Stimulated activated CD4-positive, alpha-beta T cell treated with anti-CD3 and anti-CD28 coated beads, Interleukin-15, amount 100 ng/mL, for 24 hours (primary cell): ENCODE measurements at regions not wholly inside any gene's neighbourhood (a gene's known extent, or its start where the extent isn't known, plus 50 kb on each side); places are given as distances from the start of the nearest gene placed in this dataset.
"Not testable (repeated sequence)": the region's sequence is repeated elsewhere in the genome, so short reads cannot be mapped to it uniquely, and the experiment has no call there.

Source experiments
- DNase-seq: peaks from one replicate; pipeline ENCODE4 v3.0.0-alpha.2; 2020

DNA sequence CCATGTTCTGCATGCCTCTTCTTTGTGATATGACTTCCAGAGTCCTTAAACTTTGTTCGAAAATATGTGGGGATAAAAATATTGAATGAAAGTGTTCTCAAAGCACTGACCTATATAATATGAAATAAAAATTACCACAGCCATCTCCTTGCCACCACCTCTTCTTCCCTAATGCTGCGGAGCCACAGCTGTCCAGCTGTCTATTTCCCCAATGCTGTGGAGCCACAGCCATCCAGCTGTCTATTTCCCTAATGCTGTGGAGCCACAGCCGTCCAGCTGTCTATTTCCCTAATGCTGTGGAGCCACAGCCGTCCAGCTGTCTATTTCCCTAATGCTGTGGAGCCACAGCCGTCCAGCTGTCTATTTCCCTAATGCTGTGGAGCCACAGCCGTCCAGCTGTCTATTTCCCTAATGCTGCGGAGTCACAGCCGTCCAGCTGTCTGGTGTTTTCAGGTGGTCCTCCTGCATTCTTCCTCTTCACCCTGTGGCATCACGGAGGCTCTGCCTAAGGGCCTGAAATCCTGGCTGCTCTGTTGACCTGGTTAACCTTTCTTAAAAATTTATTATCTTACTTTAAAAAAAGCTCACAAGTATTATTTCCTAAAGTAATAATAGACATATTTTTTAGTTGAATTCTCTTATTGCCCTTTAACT, 266.1 kb upstream of the MEX3C start:
- DNase-seq: no peak

GRCh38 chr18:51478908-51479307, 281.4 kb upstream of the MEX3C start:
- DNase-seq: no peak

DNA sequence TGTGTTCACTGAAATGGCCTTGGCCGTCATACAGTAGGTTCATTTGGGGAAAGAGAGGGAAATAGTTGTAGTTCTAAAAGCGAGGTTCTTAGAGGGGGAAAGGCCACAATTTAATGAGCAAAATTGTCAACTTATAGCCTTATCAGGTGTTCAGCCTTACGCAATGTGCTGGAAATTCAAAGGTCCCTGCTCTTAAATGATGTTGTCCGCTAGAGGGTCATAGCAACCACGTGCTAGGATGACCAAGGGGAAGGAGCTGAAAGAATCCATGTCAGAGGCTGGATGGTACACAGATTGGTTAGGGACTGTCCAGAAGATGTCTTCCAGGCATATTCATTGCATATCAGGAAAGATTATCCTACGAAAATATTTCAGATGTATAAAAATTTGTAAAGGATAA, 282.3 kb upstream of the MEX3C start:
- no peak for DNase-seq

DNA sequence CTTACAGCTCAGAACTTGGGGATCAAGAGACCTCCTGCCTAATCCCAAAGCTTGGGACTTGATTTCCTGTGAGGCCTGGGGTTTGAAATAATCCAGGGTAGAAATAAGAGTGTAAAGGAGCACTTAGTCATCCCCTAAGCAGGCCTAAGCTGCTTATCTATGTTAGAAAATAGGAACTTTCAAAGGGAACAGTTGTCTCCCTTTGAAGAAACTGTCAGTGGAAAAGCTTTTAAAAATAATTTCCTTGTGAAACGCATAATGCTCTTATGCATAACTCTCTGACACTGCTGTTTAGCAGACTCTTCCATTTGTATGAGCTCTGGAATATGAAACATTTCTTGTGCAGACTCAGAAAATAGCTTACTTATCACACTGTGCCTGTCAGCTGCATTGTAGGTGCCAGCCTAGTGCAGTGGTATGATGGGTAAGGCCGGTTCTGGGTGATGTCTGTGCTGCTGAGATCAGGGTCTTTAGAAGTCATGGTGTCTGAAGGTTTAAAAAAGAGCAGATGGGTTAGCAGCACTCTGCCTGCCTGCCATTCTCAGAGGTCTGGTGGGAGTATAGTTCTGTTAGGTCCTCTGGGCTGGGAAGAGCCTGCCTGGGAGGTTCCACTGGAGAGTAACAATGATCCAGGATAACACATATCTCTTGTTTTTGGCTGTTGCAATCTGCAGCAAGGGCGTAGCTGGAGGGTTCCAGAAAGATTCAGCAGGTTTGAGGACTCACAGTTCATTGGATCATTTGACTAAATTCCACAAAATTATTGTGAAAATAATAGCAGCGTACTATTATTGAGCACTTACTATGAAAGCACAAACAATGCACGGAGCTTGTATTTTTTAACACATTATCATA, 283.2 kb upstream of the MEX3C start:
- no peak for DNase-seq

DNA sequence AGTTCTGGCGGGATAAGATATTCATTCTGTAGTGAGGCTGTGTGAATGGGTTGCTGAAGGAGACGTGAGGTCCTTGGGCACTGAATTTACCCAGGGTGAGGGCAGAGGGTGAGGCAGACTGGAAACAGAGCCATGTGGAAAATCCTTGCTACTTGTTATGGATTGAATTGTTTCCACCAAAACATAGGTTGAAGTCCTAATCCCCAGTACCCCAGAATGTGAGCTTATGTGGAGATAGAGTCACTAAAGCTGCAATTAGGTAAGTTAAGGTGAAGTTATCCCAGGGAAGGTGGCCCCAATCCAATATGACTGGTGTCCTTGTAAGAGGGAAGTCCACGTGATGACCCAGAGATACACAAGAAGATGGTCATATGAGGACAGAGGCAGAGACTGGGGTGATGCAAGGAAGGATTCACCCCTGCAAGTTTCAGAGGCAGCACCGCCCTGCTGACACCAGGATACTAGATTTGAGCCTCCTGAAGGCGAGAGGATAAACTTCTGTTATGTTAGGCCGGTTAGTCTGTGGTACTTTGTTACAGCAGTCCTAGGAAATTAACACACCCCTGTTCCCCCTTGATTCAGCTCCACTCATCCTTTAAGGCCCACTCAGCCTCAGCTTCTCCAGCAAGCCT, 289.4 kb upstream of the MEX3C start:
- no peak for DNase-seq

- DNase-seq: no peak
Observed at GRCh38 chr18:51490417-51490816, 292.9 kb upstream of the MEX3C start.

GRCh38 chr18:51490860-51491259, 293.4 kb upstream of the MEX3C start:
- DNase-seq: no peak

DNA sequence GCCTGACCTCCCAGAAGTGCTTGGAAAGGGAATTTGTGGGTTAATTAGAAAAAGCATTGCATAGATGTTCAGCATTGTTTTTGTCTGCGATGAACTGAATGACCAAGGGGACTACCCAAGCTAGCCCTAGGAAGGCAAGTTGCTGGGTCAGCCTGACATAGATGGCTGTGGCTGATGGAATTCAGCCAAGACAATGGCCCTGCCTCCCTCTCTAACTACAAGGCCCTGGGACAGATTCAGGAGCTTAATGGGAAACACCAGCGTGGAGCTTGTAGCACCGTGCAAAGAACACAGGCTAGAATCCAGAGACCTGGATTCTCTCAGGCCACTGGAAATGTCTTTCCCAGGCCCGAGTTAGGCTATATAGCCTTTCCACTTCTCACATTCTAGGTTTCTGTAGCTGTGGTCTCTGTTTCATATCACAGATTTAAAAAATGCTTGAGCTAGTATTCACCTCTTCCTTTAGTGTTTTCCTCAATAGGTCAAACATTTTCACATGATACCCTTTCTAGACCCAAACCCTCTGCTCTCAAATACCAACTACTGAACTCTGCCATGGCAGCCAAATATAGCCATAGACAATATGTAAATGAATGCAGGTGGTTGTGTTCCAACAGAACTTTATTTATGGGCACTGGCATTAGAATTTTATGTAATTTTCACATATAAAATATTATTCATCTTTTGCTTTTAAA, 294.3 kb upstream of the MEX3C start:
- no peak for DNase-seq

GRCh38 chr18:51498085-51498855, 300.8 kb upstream of the MEX3C start:
- DNase-seq: no peak

GRCh38 chr18:51503351-51503750, 305.9 kb upstream of the MEX3C start:
- no peak for DNase-seq

GRCh38 chr18:51506811-51507210, 309.3 kb upstream of the MEX3C start:
- no peak for DNase-seq

DNA sequence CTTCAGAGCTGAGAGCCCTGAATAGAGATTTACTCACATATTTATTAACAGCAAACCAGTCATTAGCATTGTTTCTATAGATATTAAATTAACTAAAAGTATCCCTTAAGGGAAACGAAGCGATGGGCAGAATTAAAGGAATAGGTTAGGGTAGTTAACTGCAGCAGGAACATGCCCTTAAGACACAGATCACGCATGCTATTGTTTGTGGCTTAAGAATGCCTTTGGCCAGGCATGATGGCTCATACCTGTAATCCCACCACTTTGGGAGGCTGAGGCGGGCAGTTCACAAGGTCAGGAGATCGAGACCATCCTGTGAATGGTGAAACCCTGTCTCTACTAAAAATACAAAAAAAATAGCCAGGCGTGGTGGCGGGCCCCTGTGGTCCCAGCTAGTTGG, 310.9 kb upstream of the MEX3C start:
- not testable (repeated sequence) for DNase-seq

- no peak for DNase-seq
Observed at GRCh38 chr18:51510020-51510419, 312.5 kb upstream of the MEX3C start.

GRCh38 chr18:51513517-51513916, 316.0 kb upstream of the MEX3C start:
- DNase-seq: no peak

DNA sequence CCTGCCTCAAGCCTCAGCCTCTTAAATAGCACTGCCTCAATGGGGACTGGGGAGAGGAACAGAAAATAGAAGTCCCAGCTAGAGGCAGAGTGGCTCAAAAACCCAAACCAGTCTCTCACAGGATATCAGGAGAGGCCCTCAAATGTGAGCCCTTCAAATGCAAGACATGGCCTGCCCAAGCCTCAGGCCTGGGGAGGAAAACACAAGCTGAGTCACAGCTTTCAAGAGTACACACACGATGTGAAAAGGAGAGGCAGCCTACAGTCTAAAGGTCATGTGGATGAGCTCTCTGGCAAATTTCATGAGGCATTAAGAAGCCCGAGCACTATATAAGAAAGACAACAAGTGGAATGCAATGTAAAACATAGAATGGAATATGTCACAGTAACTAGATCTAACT, 316.6 kb upstream of the MEX3C start:
- DNase-seq: no peak

GRCh38 chr18:51516478-51517038, 319.1 kb upstream of the MEX3C start:
- no peak for DNase-seq

DNA sequence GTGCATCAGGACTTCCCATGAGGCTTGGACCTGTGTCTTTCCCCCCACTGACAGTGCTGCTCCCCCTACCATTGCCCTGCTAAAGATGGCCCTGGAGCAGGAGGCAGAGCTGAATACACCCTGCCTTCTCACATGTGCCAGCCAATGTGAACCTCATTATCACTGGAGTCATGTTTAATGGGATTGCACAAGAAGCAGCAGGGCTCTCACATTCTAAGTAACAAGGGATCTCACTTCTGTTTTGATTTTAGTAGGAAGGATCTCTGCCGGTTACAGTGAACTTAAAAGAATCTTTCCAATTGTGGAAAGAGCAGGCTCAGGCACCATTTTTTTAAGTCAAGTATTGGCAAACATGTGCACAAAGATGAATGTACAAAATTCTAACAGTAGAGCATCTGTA, 322.1 kb upstream of the MEX3C start:
- DNase-seq: no peak

DNA sequence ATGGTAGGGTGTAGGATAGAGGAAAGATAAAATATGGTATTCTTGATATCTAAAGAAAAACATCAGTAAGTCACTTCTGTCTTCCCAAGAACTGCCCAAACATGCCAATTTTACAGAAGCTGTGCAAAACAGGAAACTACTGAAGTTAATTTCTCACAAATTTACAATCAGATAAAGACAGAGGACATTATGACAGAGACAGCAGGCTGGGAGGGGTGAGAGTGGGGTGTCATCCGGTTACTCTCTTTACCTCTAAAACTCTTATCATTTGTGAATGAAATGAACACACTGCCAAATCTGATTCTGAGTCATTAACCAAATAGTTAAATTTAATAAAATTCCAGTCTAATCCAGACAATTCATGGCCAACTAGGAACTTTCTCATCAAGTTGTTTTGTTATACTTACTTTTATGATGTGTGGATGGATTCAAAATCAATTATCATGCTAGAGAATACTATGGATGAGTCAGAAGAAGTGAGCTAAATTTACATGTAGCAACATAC, 323.2 kb upstream of the MEX3C start:
- no peak for DNase-seq

GRCh38 chr18:51522338-51522737, 324.9 kb upstream of the MEX3C start:
- DNase-seq: no peak

GRCh38 chr18:51522821-51523220, 325.3 kb upstream of the MEX3C start:
- DNase-seq: no peak

DNA sequence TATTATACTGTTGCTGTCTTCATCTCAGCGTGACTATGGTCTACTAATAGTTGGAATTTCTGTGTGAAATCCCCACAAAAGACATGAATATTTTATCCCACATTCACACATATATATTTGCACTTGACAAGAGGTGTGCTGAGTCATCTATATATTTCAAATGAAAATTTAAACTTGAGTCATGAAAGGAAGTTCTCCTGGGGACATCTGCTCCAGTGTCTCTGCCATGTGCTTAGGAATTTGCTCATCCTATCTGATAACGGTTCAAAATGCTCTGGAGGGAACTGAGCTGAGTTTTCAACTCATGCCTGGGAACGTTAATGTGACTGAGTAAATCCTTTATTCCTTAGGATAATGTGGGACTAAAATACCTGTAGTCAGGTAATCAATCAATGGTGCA, 326.2 kb upstream of the MEX3C start:
- no peak for DNase-seq
